Inferior parietal cortex (tissue), 1 donor: ENCODE measurements at regions not wholly inside any gene's neighbourhood (a gene's known extent, or its start where the extent isn't known, plus 50 kb on each side); places are given as distances from the start of the nearest gene placed in this dataset.
"Not testable (repeated sequence)": the region's sequence is repeated elsewhere in the genome, so short reads cannot be mapped to it uniquely, and the experiment has no call there.

ENCODE experiments used
- DNase-seq: peaks from one replicate; pipeline ENCODE4 v3.0.0-alpha.2; 2016; ENCODE audit errors: extremely low spot score

DNA sequence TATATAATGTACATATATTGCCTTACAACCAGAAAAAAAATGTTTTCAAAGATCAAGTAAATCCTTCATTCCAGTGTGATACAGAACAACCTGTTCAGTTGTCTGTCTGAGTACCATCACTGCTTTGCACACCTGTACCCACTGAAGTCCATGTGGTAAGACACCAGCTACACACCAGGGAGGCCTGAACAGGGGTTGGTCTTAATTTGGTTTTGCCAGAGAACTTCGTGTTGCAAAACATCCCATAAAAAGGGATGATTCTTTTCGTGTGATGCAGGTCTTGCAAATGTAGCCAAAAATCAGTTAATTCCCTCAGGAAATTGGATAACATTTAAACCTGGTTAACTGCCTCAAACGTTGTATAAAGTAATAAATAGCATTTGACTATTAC is 73.7 kb upstream of the SLC1A4 start:
- DNase-seq, result no peak

DNA sequence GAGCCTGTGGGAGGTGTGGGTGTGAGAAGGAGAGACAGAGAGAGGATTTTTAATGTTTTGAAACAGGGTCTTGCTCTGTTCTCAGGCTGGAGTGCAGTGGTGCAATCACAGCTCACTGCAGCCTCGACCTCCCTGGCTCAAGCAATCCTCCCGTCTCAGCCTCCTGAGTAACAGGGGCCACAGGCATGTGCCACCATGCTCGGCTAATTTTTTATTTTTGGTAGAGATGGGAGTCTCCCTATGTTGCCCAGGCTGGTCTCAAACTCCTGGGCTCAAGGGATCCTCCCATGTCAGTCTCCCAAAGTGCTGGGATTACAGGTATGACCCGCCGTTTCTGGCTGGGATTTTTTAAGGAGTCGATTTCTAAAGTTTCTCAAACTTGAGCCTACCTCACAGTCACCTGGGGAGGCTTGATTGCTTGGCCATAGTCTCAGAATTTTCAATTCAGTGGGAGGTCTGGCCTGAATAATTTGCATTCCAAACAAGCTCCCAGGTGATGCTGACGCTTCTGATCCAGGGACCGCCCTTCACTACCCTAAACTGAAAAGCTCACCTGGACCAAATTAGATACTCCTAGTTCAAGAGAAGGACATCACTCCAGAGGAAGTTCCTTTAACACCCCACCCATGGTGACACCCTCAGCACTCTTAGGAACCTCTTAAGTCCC is 70.8 kb upstream of the SLC1A4 start:
- DNase-seq, result no peak

DNA sequence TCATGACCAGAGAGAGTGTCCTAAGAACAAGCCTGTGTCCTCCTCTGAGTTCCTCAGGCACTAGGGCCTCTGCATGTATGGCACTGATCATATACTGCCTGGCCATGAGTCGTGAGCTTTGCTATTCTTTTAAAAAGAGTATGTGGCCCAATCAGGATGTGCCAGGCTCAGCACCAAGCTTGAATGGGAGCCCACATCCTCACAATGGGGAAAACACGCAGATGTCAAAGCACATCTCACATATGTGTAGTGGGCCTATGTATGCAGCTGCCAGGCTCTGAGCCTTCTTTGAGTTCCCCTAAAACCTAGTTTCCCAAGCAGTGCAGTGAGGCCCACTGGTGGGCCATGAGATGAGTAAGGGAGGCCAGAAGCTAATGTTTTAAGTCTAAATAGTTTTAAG is 69.9 kb upstream of the SLC1A4 start:
- DNase-seq, result no peak

DNA sequence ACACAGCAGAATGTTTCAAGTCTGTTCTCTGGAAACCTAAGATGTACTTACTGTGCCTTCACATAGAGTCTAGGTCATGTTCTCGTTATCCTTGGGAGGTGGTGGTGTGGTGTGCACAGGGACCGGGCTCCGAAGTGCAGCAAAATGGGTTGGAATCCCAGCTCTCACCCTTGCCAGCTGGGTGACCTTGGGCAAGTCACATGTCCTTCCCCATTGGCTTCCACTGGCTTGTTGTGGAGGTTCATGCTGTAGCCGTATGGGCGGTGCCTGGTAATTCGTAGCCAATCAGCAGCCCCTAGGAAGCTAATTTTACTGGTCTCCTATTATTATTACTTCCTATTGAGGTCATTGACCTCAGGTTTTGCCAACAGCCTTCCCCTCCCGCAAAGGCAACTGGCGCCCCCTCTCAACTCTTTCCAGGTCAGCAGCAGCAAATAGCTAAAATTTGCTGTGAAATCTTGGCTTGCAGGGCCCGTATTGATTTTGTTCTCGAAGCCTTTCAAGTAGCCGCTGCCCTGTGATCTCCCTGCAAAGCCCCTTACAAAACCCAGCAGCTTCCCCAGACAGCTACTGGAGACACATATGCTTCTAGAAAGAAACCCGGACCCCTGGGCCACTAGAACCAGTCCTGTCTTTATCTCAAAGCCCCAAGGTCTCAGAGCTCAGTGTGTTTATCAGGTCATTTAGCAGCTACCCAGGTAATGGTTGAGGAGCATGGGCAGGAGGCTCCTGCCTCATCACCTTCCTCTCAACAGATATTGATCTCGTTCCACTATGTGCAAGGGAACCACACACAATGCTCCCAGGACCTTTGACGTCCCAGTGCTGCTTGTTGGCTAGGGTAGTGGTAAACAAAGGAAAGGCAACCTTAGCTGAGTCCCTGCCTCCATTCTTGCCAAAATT is 66.5 kb upstream of the SLC1A4 start:
- no peak for DNase-seq

DNA sequence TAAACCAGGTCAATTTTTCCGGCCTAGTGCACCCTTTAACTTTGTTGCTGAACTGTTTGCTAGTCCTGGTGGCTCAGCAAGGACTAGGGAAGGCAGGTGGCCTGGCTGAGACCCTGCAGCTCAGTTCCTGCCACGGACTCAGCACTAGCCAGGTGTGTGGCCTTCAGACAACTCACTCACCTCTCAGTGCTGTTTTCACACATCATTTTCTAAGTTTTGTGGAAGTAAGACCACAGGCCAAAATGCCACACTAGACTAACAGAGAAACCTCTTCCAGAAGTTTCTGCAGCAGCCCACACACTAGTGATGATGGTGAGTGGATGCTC is 65.9 kb upstream of the SLC1A4 start:
- no peak for DNase-seq

DNA sequence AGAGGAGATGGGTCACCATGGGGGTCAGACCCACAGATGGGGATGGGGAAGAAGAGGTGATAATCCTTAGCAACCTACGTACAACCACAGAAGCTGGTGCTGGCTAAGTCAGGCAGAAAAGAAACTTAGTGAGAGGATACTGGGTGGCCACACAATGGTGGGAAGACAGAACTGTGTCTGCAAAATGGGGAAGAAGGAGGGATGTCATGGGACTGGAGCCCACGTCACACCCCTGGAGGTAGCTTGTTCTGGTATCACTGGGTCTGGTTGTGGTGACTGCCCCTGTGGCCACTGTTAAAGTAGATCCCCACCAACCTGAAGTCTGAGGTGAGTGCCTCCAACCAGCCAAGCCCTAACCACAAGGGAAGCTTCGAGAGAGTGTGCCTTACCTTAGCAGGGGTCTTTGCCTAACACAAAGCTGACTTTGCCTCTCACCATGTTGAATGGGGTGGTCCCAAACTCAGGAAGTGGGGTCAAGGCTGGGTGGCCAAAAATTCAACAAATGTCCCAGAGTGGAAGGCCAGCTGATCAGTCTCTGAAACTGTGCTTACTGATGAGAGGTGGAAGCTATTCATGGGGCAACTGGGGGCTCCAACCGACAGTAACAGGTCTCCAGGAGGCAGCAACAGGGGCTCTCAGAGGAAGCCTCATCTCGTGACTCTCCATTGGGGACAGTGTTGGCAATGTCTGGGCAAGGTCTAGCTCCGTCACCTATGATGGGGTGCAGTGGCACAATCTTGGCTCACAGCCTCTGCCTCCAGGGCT is 64.8 kb upstream of the SLC1A4 start:
- DNase-seq, result no peak

DNA sequence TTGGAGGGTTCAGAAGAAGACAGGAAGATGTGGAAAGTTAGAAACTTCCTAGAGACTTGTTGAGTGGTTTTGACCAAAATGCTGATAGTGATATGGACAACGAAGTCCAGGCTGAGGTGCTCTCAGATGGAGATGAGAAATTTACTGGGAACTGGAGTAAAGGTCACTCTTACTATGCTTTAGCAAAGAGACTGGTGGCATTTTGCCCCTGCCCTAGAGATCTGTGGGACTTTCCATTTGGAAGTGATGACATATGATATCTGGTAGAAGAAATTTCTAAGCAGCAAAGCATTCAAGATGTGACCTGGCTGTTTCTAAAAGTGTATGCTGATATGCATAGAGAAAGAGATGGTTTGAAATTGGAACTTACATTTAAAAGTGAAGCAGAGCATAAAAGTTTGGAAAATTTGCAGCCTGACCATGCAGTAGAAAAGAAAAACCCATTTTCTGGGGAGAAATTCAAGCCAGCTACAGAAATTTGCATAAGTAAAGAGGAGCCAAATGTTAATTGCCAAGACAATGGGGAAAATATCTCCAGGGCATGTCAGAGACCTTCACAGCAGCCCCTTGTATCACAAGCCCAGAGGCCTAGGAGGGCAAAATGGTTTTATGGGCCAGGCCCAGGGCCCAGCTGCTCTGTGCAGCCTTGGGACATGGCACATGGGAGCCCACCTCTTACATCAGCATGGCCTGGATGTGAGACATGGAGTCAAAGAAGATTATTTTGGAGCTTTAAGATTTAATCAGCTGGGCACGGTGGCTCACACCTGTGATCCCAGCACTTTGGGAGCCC is 63.1 kb upstream of the SLC1A4 start:
- DNase-seq, result not testable (repeated sequence)

DNA sequence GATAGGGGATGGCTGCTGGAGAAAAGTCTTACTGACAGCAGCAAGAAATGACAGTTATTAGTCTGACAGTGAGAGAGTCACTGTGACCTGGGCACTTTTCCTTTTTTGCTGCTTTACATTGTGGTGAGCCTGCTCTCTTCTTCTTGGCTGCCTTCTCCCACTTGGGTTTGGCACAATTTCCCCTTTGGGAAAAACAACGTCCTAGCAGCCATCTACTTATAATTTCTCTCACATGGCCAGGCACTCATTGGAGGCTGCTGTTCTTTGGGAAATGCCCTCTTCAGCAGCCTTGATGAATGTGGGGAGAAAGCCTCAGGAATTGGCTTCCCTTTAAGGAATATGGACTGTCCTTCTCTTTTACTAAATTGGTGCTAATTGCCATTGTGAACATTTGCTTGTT is 60.4 kb upstream of the SLC1A4 start:
- DNase-seq, result no peak

DNA sequence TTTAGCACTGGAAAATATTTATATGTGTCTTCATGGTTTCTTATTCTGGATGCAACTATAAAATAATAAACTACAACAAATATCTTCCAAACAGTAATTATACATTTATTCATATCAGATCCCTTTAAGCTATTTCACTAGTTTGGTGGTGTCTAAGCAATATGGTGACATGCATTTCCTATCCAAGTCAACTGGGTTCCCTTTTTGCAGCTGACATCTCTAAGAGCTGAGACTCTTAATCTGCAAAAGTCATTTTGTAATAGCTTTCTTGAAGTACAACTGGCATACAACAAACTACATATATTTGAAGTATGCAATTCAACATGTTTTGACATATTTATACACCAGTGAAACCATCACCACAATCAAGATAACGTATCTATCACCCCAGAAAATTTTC is 59.9 kb upstream of the SLC1A4 start:
- DNase-seq, result no peak

DNA sequence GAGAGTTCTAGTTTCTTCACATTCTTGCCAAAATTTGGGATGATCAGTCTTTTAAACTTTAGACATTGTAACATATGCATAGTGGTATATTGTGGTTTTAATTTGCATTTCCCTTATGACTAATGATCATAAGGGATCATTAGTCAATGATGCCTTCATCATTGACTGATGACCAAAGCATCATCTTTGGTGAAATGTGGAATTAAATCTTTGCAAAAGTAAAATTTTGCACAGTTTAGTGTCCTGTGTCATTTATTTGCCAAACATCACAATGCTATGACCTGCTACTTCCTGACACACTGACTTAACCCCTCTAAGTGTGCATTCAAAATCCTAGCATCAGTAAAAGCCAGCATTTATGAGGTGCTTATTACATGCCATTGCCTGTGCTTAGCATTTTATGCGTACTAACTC is 58.9 kb upstream of the SLC1A4 start:
- no peak for DNase-seq

DNA sequence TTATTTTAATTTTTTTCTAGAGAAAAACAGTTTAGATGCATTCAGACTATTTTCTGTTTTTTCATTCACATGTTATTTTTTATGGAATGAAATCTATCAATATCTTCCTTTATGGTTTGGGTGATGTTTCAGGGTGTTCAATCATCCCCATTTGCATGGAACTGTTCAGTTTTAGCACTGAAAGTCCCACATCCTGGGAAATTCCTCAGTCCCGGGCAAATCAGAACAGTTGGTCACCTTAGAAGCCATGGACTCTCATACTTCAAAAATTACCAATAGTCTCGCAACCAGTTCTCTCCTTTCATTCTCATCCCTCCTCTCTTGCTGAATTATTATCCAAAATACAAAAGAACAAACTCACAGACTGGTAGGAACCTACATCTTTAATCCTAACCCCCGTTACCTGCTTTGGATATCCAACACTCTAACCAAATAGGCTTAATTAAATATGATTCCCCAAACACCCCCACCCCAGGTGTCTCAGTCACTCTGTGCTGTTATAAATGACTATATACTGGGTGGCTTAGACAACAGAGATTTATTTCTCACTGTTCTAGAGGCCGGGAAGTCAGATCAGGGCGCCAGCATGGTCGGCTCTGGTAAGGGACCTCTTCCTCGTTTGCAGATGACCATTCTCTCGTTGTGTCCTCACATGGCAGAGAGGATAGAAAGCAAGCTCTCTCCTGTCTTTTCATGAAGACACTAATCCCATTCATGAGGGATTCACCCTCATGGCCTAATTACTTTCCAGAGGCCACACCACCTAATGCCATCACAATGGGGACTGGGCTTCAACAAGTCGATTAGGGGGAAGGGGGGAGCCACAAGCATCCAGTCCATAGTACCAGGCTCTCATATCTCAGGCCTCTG is 57.7 kb upstream of the SLC1A4 start:
- DNase-seq, result no peak

DNA sequence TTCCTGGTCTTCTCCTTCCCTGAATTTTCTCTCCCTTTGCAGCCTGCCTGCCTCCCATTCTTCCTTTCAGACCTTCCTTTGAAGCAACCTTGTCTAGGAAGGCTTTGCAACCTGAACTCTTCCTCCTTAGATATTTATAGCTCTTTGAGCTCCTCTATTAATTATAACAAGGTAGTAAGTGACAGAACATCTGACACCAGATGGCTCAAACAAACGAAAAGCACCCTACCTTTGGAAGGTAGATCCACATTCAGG is 57.2 kb upstream of the SLC1A4 start:
- no peak for DNase-seq

DNA sequence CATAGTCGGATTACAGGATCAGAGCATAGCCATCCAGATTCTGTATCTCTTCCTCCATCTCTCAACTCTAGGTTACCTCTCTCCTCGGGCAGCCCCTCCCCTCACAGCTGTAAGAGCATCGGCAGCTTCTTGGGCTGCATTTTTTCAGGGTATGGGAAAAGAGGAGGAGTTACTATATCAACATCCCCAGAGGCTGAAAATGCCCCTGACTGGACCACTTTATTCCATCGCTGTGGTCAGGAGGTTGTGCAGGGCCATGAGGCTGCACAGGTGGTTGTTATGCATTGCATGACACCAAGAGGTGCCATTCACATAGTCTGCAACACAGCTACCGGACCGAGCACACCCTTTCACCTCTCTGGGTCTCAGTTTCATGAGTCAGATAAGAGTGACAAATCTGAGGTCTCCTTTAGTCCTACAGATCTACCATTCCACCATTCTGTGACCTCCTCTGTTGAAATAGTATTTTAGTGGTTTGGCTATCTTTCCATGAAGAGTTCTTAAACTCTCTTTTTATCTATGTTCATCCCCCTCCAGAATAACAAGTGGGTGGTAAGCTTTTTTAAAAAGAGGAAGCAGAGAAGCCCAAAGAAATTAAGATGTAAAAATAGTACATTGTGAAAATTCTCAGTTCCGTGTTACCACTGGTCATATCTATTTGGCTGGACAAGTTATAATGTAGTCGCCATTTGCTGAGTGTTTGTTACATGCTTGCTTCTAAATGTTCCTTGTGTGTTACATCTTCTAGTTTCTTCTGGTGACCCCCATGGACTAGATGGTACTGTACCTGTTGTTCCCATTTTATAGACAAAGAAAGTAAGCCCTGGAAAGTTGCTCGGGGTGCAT is 56.6 kb upstream of the SLC1A4 start:
- no peak for DNase-seq

DNA sequence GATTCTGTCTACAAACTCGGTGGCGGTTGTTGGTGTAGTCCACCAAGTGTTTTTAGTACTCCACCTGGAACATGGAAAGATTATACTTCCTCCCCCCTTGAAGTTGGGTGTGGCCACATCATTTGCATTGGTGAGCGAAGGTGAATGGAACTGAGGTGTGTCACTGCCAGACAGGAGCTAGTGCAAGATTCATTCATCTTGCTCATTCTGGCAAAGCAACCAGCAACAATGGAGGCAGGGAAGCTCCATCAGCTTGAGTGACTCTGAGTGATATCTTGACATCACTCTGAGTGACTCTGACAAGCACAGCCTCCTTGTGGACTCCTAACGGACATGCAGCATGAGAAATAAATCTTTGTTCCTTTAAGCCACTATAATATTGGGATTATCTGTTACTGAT is 54.7 kb upstream of the SLC1A4 start:
- no peak for DNase-seq

DNA sequence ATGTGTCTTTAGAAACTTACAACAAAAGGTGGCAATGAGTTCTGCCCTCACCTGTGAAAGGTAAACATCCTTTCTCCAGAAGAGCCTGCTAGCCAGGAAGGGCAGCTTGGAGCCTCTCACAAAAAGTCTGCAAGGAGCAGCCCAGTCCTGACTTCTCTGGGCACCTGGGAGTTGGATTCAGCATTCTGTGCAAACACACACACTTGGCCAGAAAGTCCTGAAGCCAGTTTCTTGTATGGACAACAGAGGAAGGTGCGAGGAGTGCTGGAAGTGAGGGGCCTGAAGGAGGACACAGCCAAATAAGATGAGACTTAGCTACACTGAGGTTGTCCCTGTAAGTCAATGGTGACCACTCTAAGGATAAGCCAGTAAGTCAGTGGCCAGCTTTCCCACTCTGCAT is 52.4 kb upstream of the SLC1A4 start:
- no peak for DNase-seq

DNA sequence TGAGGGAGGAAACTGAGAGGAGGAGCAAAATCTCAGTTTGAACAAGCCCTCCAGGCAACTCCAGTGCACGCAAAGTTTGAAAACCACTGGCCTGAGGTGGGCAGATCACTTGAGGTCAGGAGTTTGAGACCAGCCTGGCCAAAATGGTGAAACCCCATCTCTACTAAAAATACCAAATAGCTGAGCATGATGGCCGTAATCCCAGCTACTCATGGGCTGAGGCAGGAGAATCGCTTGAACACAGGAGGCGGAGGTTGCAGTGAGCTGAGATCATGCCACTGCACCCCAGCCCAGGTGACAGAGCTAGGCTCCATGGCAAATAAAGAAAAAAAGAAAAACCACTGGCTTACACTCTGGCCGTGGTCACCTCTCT is 51.9 kb upstream of the SLC1A4 start:
- DNase-seq, result not testable (repeated sequence)

DNA sequence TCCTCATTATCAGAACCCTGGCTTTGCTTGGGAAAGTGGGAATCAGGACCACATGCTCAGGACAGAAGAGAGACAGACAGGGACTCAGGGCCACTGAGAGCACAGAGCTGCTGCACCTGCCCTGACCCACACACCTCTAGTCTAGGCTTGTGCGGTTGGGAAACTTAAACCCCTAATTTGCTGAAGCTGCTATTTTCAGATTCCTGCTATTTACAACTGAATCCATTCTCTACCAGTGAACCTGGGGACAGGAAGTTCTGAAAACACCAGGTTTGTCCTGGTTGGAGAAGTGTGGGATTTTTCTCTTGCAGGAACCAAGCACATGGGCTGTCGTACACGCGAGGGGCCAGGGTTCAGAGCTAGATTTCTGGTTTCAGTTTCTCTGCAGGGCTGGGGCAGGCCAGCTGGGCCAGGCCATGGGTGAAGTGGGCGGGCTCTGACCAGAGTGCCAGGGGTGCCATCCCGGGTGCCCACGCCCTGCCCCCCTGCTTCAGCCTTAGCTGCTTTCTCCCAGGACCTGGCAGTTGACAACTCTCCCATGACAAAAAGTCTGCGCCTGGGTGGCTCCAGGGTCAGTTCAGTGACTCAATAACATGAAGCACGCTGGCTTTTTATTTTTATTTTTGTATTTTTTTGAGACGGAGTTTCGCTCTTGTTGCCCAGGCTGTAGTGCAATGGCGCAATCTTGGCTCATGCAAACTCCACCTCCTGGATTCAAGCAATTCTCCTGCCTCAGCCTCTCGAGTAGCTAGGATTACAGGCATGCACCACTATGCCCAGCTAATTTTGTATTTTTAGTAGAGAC is 51.3 kb upstream of the SLC1A4 start:
- no peak for DNase-seq

DNA sequence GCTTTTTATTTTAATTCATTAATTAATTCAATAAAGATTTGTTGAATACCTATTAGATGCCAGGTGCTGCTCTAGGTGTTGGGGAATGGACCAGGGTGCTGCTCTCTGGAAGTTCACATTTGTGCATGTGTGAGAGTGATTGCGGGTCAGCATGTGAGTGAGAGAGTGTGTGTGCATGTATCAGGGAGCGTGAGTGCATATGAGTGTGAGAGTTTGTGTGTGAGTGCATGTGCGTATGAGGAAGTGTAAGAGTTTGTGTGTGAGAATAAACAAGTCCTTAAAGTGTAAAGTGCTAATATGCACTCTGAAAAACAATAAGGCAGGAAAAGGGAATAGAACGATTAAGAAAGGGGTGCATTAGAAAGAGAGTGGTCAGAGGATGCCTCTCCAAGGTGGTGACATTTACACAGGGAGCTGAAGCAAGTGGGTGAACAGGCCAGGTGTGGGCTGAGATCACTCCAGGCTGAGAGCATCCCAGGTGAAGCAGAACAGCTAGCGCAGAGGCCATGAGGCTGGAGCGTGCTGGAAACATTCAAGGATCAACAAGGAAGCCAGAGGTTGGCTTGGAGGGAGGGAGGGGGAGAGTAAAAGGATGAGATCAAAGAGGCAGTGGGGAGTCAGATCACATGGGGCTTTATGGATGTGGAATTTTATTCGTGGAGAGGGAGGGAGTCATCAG is 50.5 kb upstream of the SLC1A4 start:
- no peak for DNase-seq

DNA sequence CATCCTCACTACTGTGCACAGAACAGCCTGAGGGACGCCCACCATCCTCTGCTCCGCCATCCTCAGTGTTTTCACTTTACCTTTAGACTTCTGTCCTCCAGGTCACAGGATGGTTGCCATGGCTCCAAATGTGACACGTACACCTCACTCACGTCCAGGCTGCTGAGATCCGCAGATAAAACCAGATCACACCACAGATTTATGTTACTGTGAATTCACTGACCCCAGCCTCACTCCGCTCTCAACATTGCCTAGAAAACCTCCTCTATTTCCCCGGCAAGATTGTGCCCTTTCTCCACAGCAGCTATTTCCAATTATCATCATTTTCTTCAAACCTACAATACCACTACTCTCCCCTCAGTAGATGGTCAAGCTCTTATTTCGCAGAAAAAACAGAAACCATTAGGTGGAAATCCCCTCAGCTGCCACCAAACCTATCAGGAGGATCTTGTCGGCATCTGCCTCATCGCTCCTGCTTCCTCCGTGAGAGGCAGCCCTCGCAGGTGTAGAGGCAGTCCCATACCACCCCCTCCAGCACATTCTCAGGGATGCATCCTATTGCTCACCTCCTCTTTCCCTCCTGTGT is 49.8 kb upstream of the SLC1A4 start:
- DNase-seq, result no peak
